ENCODE measurements at regions not wholly inside any gene's neighbourhood (a gene's known extent, or its start where the extent isn't known, plus 50 kb on each side); places are given as distances from the start of the nearest gene placed in this dataset.
"Not testable (repeated sequence)": the region's sequence is repeated elsewhere in the genome, so short reads cannot be mapped to it uniquely, and the experiment has no call there.

GRCh38 chr2:136319651-136320050 is 201.7 kb upstream of the CXCR4 start:
- no peak for DNase-seq

- peak; percentile 86 to 92 for DNase-seq
These were observed 201.3 kb upstream of the CXCR4 start for GRCh38 chr2:136319237-136319636.

- DNase-seq: no peak
These were observed 196.3 kb upstream of the CXCR4 start for GRCh38 chr2:136314240-136314639.

- not testable (repeated sequence) for DNase-seq
These were observed 194.6 kb upstream of the CXCR4 start for GRCh38 chr2:136312568-136312967.

- no peak for DNase-seq
These were observed 193.1 kb upstream of the CXCR4 start for GRCh38 chr2:136310797-136311603.

- no peak for DNase-seq
These were observed 192.1 kb upstream of the CXCR4 start for GRCh38 chr2:136310005-136310495.

- DNase-seq: no peak
These were observed 190.7 kb upstream of the CXCR4 start for GRCh38 chr2:136308611-136309010.

- DNase-seq: no peak
These were observed 188.9 kb upstream of the CXCR4 start for GRCh38 chr2:136306836-136307235.

- no peak for DNase-seq
These were observed 187.7 kb upstream of the CXCR4 start for GRCh38 chr2:136305517-136306192.

- DNase-seq: no peak
These were observed 183.1 kb upstream of the CXCR4 start for GRCh38 chr2:136301006-136301405.

GRCh38 chr2:136298631-136299030 is 180.7 kb upstream of the CXCR4 start:
- no peak for DNase-seq

GRCh38 chr2:136297994-136298393 is 180.0 kb upstream of the CXCR4 start:
- no peak for DNase-seq

- no peak for DNase-seq
These were observed 179.4 kb upstream of the CXCR4 start for GRCh38 chr2:136297312-136297711.

- no peak for DNase-seq
These were observed 177.2 kb upstream of the CXCR4 start for GRCh38 chr2:136295168-136295567.

- no peak for DNase-seq
These were observed 173.9 kb upstream of the CXCR4 start for GRCh38 chr2:136291871-136292270.

- DNase-seq: no peak
These were observed 172.4 kb upstream of the CXCR4 start for GRCh38 chr2:136290326-136290725.

- DNase-seq: no peak
These were observed 170.3 kb upstream of the CXCR4 start for GRCh38 chr2:136288249-136288648.

- no peak for DNase-seq
These were observed 168.5 kb upstream of the CXCR4 start for GRCh38 chr2:136286423-136286822.

GRCh38 chr2:136284226-136285119 is 166.5 kb upstream of the CXCR4 start:
- DNase-seq: no peak

- DNase-seq: no peak
These were observed 164.3 kb upstream of the CXCR4 start for GRCh38 chr2:136282251-136282650.

- no peak for DNase-seq
These were observed 163.5 kb upstream of the CXCR4 start for GRCh38 chr2:136281281-136282114.

GRCh38 chr2:136266346-136266745 is 148.4 kb upstream of the CXCR4 start:
- not testable (repeated sequence) for DNase-seq
